Vagina (tissue), 2 donors: ENCODE measurements at regions not wholly inside any gene's neighbourhood (a gene's known extent, or its start where the extent isn't known, plus 50 kb on each side); places are given as distances from the start of the nearest gene placed in this dataset.

Source experiments
- DNase-seq, 2 donors: peaks; one replicate each; pipeline ENCODE4 v3.0.0-alpha.2; 2017; ENCODE audit errors: extremely low spot score in 2 of 2
- H3K27ac ChIP-seq: fragments of 200-600 bp; sonication (generic); one replicate; pipeline ENCODE4 v1.5.1; 2019
- H3K27me3 ChIP-seq: fragments of 200-600 bp; sonication (generic); one replicate; pipeline ENCODE4 v1.5.1; 2019
- H3K36me3 ChIP-seq, 2 donors: fragments of 200-600 bp; sonication (generic); one replicate each; pipeline ENCODE4 v1.5.1; 2017 to 2019
- H3K4me1 ChIP-seq: fragments of 200-600 bp; sonication (generic); one replicate; pipeline ENCODE4 v1.5.1; 2019
- H3K4me3 ChIP-seq, 2 donors: fragments of 200-600 bp; sonication (generic); 1 replicate in 1 of 2; 2 replicates in 1 of 2; pipeline ENCODE4 v1.5.1; 2016 to 2019
- H3K9me3 ChIP-seq: fragments of 200-600 bp; sonication (generic); one replicate; pipeline ENCODE4 v1.5.1; 2019
- CTCF ChIP-seq, 3 experiments: fragments of 450-650 bp in 2 of 3; fragments of 200-600 bp in 1 of 3; sonication (generic) in 1 of 3; IDR thresholded peaks; one replicate each; pipeline ENCODE4 v1.5.1; 2017 to 2019; ENCODE audit warnings: antibody characterized with exemption in 3 of 3, mild to moderate bottlenecking in 2 of 3, moderate library complexity in 2 of 3
- POLR2A ChIP-seq, 2 donors: fragments of 450-650 bp; IDR thresholded peaks; one replicate each; pipeline ENCODE4 v1.6.1; 2017; ENCODE audit warnings: antibody characterized with exemption in 2 of 2, mild to moderate bottlenecking in 2 of 2, moderate library complexity in 2 of 2
- POLR2AphosphoS5 ChIP-seq, 2 donors: sonication (generic); formaldehyde crosslinking; IDR thresholded peaks; one replicate each; pipeline ENCODE4 v1.9.0; 2017; ENCODE audit warnings: antibody characterized with exemption in 2 of 2, mild to moderate bottlenecking in 2 of 2, low read depth in 1 of 2; ENCODE audit not compliant: insufficient read depth in 1 of 2
- intact Hi-C: fragments of 100-400 bp; cut with DNase I; formaldehyde crosslinking; loops from one replicate; pipeline ENCODE4 v1.15.1; 2023

- TF ChIP-seq CTCF (IDR thresholded peaks at IDR 0.05) (no peak), POLR2A (IDR thresholded peaks at IDR 0.05) (no peak), POLR2AphosphoS5 (IDR thresholded peaks at IDR 0.05; ENCODE audit: insufficient read depth in 1 of 2, low read depth in 1 of 2) (no peak)
- Histone ChIP-seq H3K36me3 (no peaks in the 10 kb centered on the region), H3K4me1 (no peaks in the 10 kb centered on the region), H3K4me3 (no peak overlapping the region), H3K9me3 (no peaks in the 10 kb centered on the region), H3K27me3 (no peaks in the 10 kb centered on the region), H3K27ac (no peak overlapping the region)
- no peak for DNase-seq
- intact Hi-C loops = no loop called here
Measured at GRCh38 chr15:38053205-38053604, 118.8 kb downstream of the TMCO5A start.

GRCh38 chr15:38053776-38054175 lies 119.3 kb downstream of the TMCO5A start:
- no peaks in the 10 kb centered on the region for H3K4me1 ChIP-seq
- intact Hi-C loops = no loop called here
- no peaks in the 10 kb centered on the region for H3K9me3 ChIP-seq
- no peaks in the 10 kb centered on the region for H3K27me3 ChIP-seq
- no peak overlapping the region for H3K4me3 ChIP-seq
- no peaks in the 10 kb centered on the region for H3K36me3 ChIP-seq
- no peak for DNase-seq
- H3K27ac ChIP-seq = no peak overlapping the region
- no peak for TF ChIP-seq POLR2AphosphoS5 (IDR thresholded peaks at IDR 0.05; ENCODE audit: insufficient read depth in 1 of 2, low read depth in 1 of 2)
- TF ChIP-seq CTCF (IDR thresholded peaks at IDR 0.05) = no peak
- TF ChIP-seq POLR2A (IDR thresholded peaks at IDR 0.05) = no peak

- Histone ChIP-seq H3K27ac (no peak overlapping the region), H3K27me3 (no peaks in the 10 kb centered on the region), H3K36me3 (no peaks in the 10 kb centered on the region), H3K4me1 (no peaks in the 10 kb centered on the region), H3K4me3 (no peak overlapping the region), H3K9me3 (no peaks in the 10 kb centered on the region)
- DNase-seq = no peak
- TF ChIP-seq CTCF (IDR thresholded peaks at IDR 0.05) (no peak), POLR2AphosphoS5 (IDR thresholded peaks at IDR 0.05; ENCODE audit: insufficient read depth in 1 of 2, low read depth in 1 of 2) (no peak), POLR2A (IDR thresholded peaks at IDR 0.05) (no peak)
- intact Hi-C loops = no loop called here
Measured at GRCh38 chr15:38054488-38054887, 120.0 kb downstream of the TMCO5A start.

GRCh38 chr15:38058596-38059075 lies 124.2 kb downstream of the TMCO5A start:
- Histone ChIP-seq H3K4me3 (no peak overlapping the region), H3K27ac (no peak overlapping the region), H3K27me3 (no peaks in the 10 kb centered on the region), H3K4me1 (no peaks in the 10 kb centered on the region), H3K9me3 (no peaks in the 10 kb centered on the region), H3K36me3 (no peaks in the 10 kb centered on the region)
- TF ChIP-seq CTCF (IDR thresholded peaks at IDR 0.05) = no peak
- TF ChIP-seq POLR2AphosphoS5 (IDR thresholded peaks at IDR 0.05; ENCODE audit: insufficient read depth in 1 of 2, low read depth in 1 of 2) = no peak
- TF ChIP-seq POLR2A (IDR thresholded peaks at IDR 0.05) = no peak
- intact Hi-C loops = no loop called here
- DNase-seq = no peak

- H3K4me1 ChIP-seq = no peaks in the 10 kb centered on the region
- intact Hi-C loops = no loop called here
- no peak for DNase-seq
- TF ChIP-seq POLR2AphosphoS5 (IDR thresholded peaks at IDR 0.05; ENCODE audit: insufficient read depth in 1 of 2, low read depth in 1 of 2) (no peak), POLR2A (IDR thresholded peaks at IDR 0.05) (no peak), CTCF (IDR thresholded peaks at IDR 0.05) (no peak)
- no peaks in the 10 kb centered on the region for H3K9me3 ChIP-seq
- no peak overlapping the region for H3K27ac ChIP-seq
- no peak overlapping the region for H3K4me3 ChIP-seq
- H3K27me3 ChIP-seq = no peaks in the 10 kb centered on the region
- no peaks in the 10 kb centered on the region for H3K36me3 ChIP-seq
Measured at GRCh38 chr15:38059665-38060064, 125.2 kb downstream of the TMCO5A start.
